ENCODE measurements at regions not wholly inside any gene's neighbourhood (a gene's known extent, or its start where the extent isn't known, plus 50 kb on each side); places are given as distances from the start of the nearest gene placed in this dataset.
"Not testable (repeated sequence)": the region's sequence is repeated elsewhere in the genome, so short reads cannot be mapped to it uniquely, and the experiment has no call there.

GRCh38 chr14:53408175-53408879 is 255.2 kb upstream of the DDHD1 start:
- Histone ChIP-seq H3K4me3 (ENCODE audit: low read depth, low read length) (no peak overlapping the region), H3K36me3 (ENCODE audit: control insufficient read depth, insufficient read depth, low read length) (no peaks in the 10 kb centered on the region), H3K27me3 (ENCODE audit: control insufficient read depth, insufficient read depth, low read length) (peaks cover 2% of the 10 kb centered on the region; the same call in 1 of the 2 replicates)
- no peak for DNase-seq (ENCODE audit: low read depth)
- ChIA-PET CTCF (interaction anchor here (0.6 to 1.6 kb wide), 2 partner anchors 16 to 130 kb away, joined by 3 to 4 read pairs; no protein-coding TSS in a partner anchor), POLR2A (no interaction called here)
- TF ChIP-seq CTCF (IDR thresholded peaks at IDR 0.05; ENCODE audit: insufficient read depth, low read depth, low read length) = no peak

DNA sequence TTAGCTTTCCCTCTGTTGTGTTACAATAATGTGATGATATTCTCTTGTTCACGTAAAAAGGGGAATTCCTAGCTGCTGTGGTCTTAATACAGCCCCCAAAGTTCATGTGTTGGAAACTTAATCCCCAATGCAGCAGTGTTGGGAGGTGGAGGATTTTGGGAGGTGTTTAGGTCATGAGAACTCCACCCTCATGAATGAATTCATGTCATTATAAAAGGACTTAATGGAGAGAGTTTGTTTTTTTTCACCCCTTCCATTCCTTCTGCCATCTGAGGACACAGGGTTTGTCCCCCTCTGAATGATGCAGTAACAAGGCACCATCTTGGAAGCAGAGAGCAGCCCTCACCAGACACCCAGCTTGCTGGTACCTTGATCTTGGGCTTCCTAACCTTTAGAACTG is 253.4 kb upstream of the DDHD1 start:
- CTCF ChIA-PET = no interaction called here

GRCh38 chr14:53401646-53402045 is 248.5 kb upstream of the DDHD1 start:
- H3K36me3 ChIP-seq (ENCODE audit: control insufficient read depth, insufficient read depth, low read length) = no peaks in the 10 kb centered on the region
- CTCF ChIA-PET = no interaction called here
- no peak for TF ChIP-seq CTCF (IDR thresholded peaks at IDR 0.05; ENCODE audit: insufficient read depth, low read depth, low read length)

More for the DNA sequence above, 253.4 kb upstream of the DDHD1 start:
- Histone ChIP-seq H3K27me3 (ENCODE audit: control insufficient read depth, insufficient read depth, low read length) (no peaks in the 10 kb centered on the region), H3K36me3 (ENCODE audit: control insufficient read depth, insufficient read depth, low read length) (no peaks in the 10 kb centered on the region), H3K4me3 (ENCODE audit: low read depth, low read length) (no peak overlapping the region)
- POLR2A ChIA-PET = no interaction called here
- TF ChIP-seq CTCF (IDR thresholded peaks at IDR 0.05; ENCODE audit: insufficient read depth, low read depth, low read length) = no peak
- no peak for DNase-seq (ENCODE audit: low read depth)

GRCh38 chr14:53399057-53399456 is 245.9 kb upstream of the DDHD1 start:
- Histone ChIP-seq H3K4me3 (ENCODE audit: low read depth, low read length) (no peak overlapping the region), H3K36me3 (ENCODE audit: control insufficient read depth, insufficient read depth, low read length) (no peaks in the 10 kb centered on the region), H3K27me3 (ENCODE audit: control insufficient read depth, insufficient read depth, low read length) (no peaks in the 10 kb centered on the region; the same call in 1 of the 2 replicates)
- peak; percentile 40 for TF ChIP-seq CTCF (IDR thresholded peaks at IDR 0.05; ENCODE audit: insufficient read depth, low read depth, low read length)
- CTCF ChIA-PET = interaction anchor here (0.6 to 1.8 kb wide), 6 partner anchors 11 to 776 kb away, joined by 3 to 10 read pairs (median 4); no protein-coding TSS in a partner anchor
- POLR2A ChIA-PET = no interaction called here
- no peak for DNase-seq (ENCODE audit: low read depth)

More at GRCh38 chr14:53401646-53402045, 248.5 kb upstream of the DDHD1 start:
- DNase-seq (ENCODE audit: low read depth) = no peak
- POLR2A ChIA-PET = no interaction called here
- Histone ChIP-seq H3K27me3 (ENCODE audit: control insufficient read depth, insufficient read depth, low read length) (no peaks in the 10 kb centered on the region; the same call in 1 of the 2 replicates), H3K4me3 (ENCODE audit: low read depth, low read length) (no peak overlapping the region)

GRCh38 chr14:53398616-53399015 is 245.5 kb upstream of the DDHD1 start:
- TF ChIP-seq CTCF (IDR thresholded peaks at IDR 0.05; ENCODE audit: insufficient read depth, low read depth, low read length) = no peak
- no peaks in the 10 kb centered on the region; the same call in 1 of the 2 replicates for H3K27me3 ChIP-seq (ENCODE audit: control insufficient read depth, insufficient read depth, low read length)
- no peak for DNase-seq (ENCODE audit: low read depth)
- ChIA-PET POLR2A (no interaction called here), CTCF (interaction anchor here (0.8 to 1.8 kb wide), 6 partner anchors 9 to 776 kb away, joined by 3 to 10 read pairs (median 4); no protein-coding TSS in a partner anchor)
- H3K36me3 ChIP-seq (ENCODE audit: control insufficient read depth, insufficient read depth, low read length) = no peaks in the 10 kb centered on the region
- H3K4me3 ChIP-seq (ENCODE audit: low read depth, low read length) = no peak overlapping the region

DNA sequence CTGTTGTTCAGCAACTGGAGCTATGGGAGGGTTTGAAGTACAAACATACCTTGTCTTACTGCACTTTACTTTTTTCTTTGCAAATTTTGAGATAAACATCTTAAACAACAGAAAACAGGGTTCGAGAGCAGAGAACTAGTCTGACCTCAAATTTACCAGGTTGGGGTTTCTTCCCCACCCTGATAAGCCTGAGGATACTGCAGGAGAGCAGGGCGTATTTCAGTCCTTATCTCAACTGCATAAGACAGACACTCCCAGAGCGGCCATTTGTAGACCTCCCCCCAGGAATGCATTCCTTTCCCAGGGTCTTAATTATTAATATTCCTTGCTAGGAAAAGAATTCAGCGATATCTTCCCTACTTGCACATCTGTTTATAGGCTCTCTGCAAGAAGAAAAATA is 242.1 kb upstream of the DDHD1 start:
- CTCF ChIA-PET = interaction anchor here (1.2 kb wide), 1 partner anchor 16 kb away, joined by 3 read pairs; no protein-coding TSS in a partner anchor
- H3K36me3 ChIP-seq (ENCODE audit: control insufficient read depth, insufficient read depth, low read length); H3K27me3 ChIP-seq (ENCODE audit: control insufficient read depth, insufficient read depth, low read length); DNase-seq (ENCODE audit: low read depth); H3K4me3 ChIP-seq (ENCODE audit: low read depth, low read length); POLR2A ChIA-PET: not testable (repeated sequence)

All from BJ (cell line).